ENCODE measurements at regions not wholly inside any gene's neighbourhood (a gene's known extent, or its start where the extent isn't known, plus 50 kb on each side); places are given as distances from the start of the nearest gene placed in this dataset.

DNA sequence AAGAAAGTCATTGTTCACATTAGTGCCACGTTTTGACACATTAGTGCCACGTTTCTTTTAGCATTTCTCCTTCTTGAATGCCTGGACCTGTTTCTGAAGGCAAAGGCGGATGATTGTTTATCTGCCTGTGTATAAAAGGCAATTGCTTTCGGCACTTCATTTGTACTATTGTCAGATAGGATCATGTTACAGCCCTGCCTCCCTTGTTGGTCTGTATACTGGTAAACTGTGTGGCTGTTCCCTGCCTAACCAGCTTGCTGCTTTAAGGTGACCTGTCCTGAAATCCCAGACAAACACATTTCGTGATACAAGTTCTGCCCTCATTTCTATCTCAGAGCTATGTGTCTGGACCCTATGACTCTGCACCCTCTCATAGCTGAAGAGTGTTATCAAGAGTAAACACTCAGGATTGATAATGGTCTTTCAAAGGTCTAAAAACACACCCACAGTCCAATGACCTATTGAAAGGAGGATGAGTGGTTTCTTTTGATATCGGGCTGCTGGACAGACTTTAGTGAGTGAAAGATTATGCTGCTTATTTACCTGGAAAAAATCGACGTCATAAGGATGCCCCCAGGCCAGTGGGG is 276.3 kb upstream of the MCTP2 start:
- TF ChIP-seq CTCF (IDR thresholded peaks at IDR 0.05) = no peak
- TF ChIP-seq POLR2A (IDR thresholded peaks at IDR 0.05) = no peak
